H9 (cell line): ENCODE measurements at regions not wholly inside any gene's neighbourhood (a gene's known extent, or its start where the extent isn't known, plus 50 kb on each side); places are given as distances from the start of the nearest gene placed in this dataset.

Source experiments
- DNase-seq: peaks from one replicate; pipeline ENCODE4 v3.0.0-alpha.2; 2017
- H2AFZ ChIP-seq: one replicate; pipeline ENCODE4 v1.6.1; 2013; ENCODE audit warnings: mild to moderate bottlenecking, low read length, control low read depth, moderate library complexity
- H2AK5ac ChIP-seq: 2 replicates; pipeline ENCODE4 v1.6.1; 2013; ENCODE audit warnings: low read length, control low read depth, mixed read lengths; ENCODE audit not compliant: insufficient read length
- H2BK120ac ChIP-seq: one replicate; pipeline ENCODE4 v1.6.1; 2013; ENCODE audit warnings: low read depth, mild to moderate bottlenecking, low read length, control low read depth, inconsistent platforms; ENCODE audit not compliant: poor library complexity, severe bottlenecking
- H2BK12ac ChIP-seq: 2 replicates; pipeline ENCODE4 v1.6.1; 2013; ENCODE audit warnings: low read length, control low read depth, mixed read lengths, low read depth; ENCODE audit not compliant: insufficient read length
- H2BK15ac ChIP-seq: 2 replicates; pipeline ENCODE4 v1.6.1; 2013; ENCODE audit warnings: low read depth, low read length, control low read depth
- H2BK20ac ChIP-seq: one replicate; pipeline ENCODE4 v1.6.1; 2013; ENCODE audit warnings: low read depth, mild to moderate bottlenecking, low read length, control low read depth, inconsistent platforms; ENCODE audit not compliant: poor library complexity, severe bottlenecking
- H2BK5ac ChIP-seq: 2 replicates; pipeline ENCODE4 v1.6.1; 2013; ENCODE audit warnings: low read length, control low read depth, mixed read lengths; ENCODE audit not compliant: insufficient read length
- H3K14ac ChIP-seq: 2 replicates; pipeline ENCODE4 v1.6.1; 2013; ENCODE audit warnings: low read length, control low read depth; ENCODE audit not compliant: insufficient read depth
- H3K18ac ChIP-seq: 2 replicates; pipeline ENCODE4 v1.6.1; 2013; ENCODE audit warnings: low read depth, mild to moderate bottlenecking, mixed read lengths, low read length, control low read depth; ENCODE audit not compliant: insufficient read length
- H3K23ac ChIP-seq: 2 replicates; pipeline ENCODE4 v1.6.1; 2013; ENCODE audit warnings: low read length, control low read depth, mixed read lengths, low read depth; ENCODE audit not compliant: insufficient read length
- H3K23me2 ChIP-seq: 2 replicates; pipeline ENCODE4 v1.6.1; 2013; ENCODE audit warnings: low read depth, mild to moderate bottlenecking, mixed read lengths, low read length, control low read depth; ENCODE audit not compliant: insufficient read length, poor library complexity, severe bottlenecking
- H3K27ac ChIP-seq: 2 replicates; pipeline ENCODE4 v1.5.1; 2013; ENCODE audit warnings: low read length, control low read depth, mixed read lengths, low read depth; ENCODE audit not compliant: insufficient read length
- H3K27me3 ChIP-seq: 2 replicates; pipeline ENCODE4 v1.6.1; 2013; ENCODE audit warnings: low read length, control low read depth, inconsistent platforms; ENCODE audit not compliant: insufficient read depth
- H3K4ac ChIP-seq: 2 replicates; pipeline ENCODE4 v1.6.1; 2013; ENCODE audit warnings: low read depth, mild to moderate bottlenecking, control low read depth, inconsistent platforms, low read length, moderate library complexity
- H3K4me1 ChIP-seq: 2 replicates; pipeline ENCODE4 v1.6.1; 2013; ENCODE audit warnings: low read length, control low read depth, inconsistent platforms; ENCODE audit not compliant: insufficient read depth
- H3K4me2 ChIP-seq: 2 replicates; pipeline ENCODE4 v1.6.1; 2013; ENCODE audit warnings: low read length, control low read depth, mixed read lengths; ENCODE audit not compliant: insufficient read length, insufficient read depth
- H3K56ac ChIP-seq: 2 replicates; pipeline ENCODE4 v1.6.1; 2013; ENCODE audit warnings: low read depth, mild to moderate bottlenecking, mixed read lengths, low read length, control low read depth; ENCODE audit not compliant: insufficient read length
- H3K79me1 ChIP-seq: 2 replicates; pipeline ENCODE4 v1.6.1; 2013; ENCODE audit warnings: low read depth, mild to moderate bottlenecking, moderate library complexity, low read length, control low read depth, inconsistent platforms; ENCODE audit not compliant: insufficient read depth, poor library complexity, severe bottlenecking
- H3K79me2 ChIP-seq: 2 replicates; pipeline ENCODE4 v1.6.1; 2013; ENCODE audit warnings: low read length, control low read depth, inconsistent platforms; ENCODE audit not compliant: insufficient read depth
- H3K9ac ChIP-seq: 2 replicates; pipeline ENCODE4 v1.6.1; 2013; ENCODE audit warnings: low read length, control low read depth, mixed read lengths; ENCODE audit not compliant: insufficient read length; ENCODE audit errors: extremely low read depth
- H3K9me3 ChIP-seq: one replicate; pipeline ENCODE4 v1.6.1; 2013; ENCODE audit warnings: low read depth, low read length, inconsistent platforms; ENCODE audit not compliant: control insufficient read depth
- H3T11ph ChIP-seq: one replicate; pipeline ENCODE4 v1.6.1; 2013; ENCODE audit warnings: mild to moderate bottlenecking, low read length, control low read depth, inconsistent platforms
- H4K20me1 ChIP-seq: one replicate; pipeline ENCODE4 v1.6.1; 2013; ENCODE audit not compliant: control insufficient read depth, insufficient read length, insufficient read depth
- H4K5ac ChIP-seq: 2 replicates; pipeline ENCODE4 v1.6.1; 2013; ENCODE audit warnings: low read depth, mild to moderate bottlenecking, mixed read lengths, low read length, control low read depth; ENCODE audit not compliant: insufficient read length
- H4K8ac ChIP-seq: replicated peaks from 2 replicates; pipeline ENCODE4 v1.6.1; 2013; ENCODE audit warnings: low read length, control low read depth, mixed read lengths, low read depth; ENCODE audit not compliant: insufficient read length
- H4K91ac ChIP-seq: 2 replicates; pipeline ENCODE4 v1.6.1; 2013; ENCODE audit warnings: low read depth, mild to moderate bottlenecking, moderate library complexity, mixed read lengths, low read length, control low read depth; ENCODE audit not compliant: insufficient read length
- H3K27ac Mint-ChIP-seq, 3 experiments: 2 replicates in 2 of 3; 3 replicates in 1 of 3; pipeline ENCODE4 v1.8.0; 2020 to 2021; ENCODE audit warnings: mixed read lengths in 3 of 3, mild to moderate bottlenecking in 1 of 3, moderate library complexity in 1 of 3
- H3K27me3 Mint-ChIP-seq: 2 replicates; pipeline ENCODE4 v1.8.0; 2021; ENCODE audit warnings: low read depth, mild to moderate bottlenecking, moderate library complexity, mixed read lengths
- H3K36me3 Mint-ChIP-seq, 3 experiments: 2 replicates in 2 of 3; 3 replicates in 1 of 3; pipeline ENCODE4 v1.8.0; 2020 to 2021; ENCODE audit warnings: low read depth in 3 of 3, mixed read lengths in 3 of 3; ENCODE audit not compliant: insufficient read depth in 1 of 3
- H3K4me1 Mint-ChIP-seq, 2 experiments: 2 replicates each; pipeline ENCODE4 v1.8.0; 2020; ENCODE audit warnings: mixed read lengths in 2 of 2
- H3K4me3 Mint-ChIP-seq, 2 experiments: 2 replicates in 1 of 2; 3 replicates in 1 of 2; pipeline ENCODE4 v1.8.0; 2020 to 2021; ENCODE audit warnings: mild to moderate bottlenecking in 2 of 2, mixed read lengths in 2 of 2, moderate library complexity in 1 of 2
- H3K9me3 Mint-ChIP-seq, 2 experiments: 2 replicates in 1 of 2; 3 replicates in 1 of 2; pipeline ENCODE4 v1.8.0; 2020; ENCODE audit warnings: mild to moderate bottlenecking in 2 of 2, mixed read lengths in 2 of 2, moderate library complexity in 1 of 2
- CTCF ChIP-seq: fragments of 200-600 bp; sonication (generic); conservative IDR thresholded peaks from 3 replicates; pipeline ENCODE4 v1.8.0; 2021; ENCODE audit warnings: antibody characterized with exemption, mild to moderate bottlenecking
- WGBS: extraction: QIAGEN DNeasy Blood & Tissue Kit; methylation state at CpG from one replicate; pipeline ENCODE4 v1.1.7; 2013; ENCODE audit warnings: missing lambda C conversion rate, low lambda C conversion rate, mixed read lengths; ENCODE audit not compliant: insufficient read length; ENCODE audit errors: extremely low coverage; 5-methylcytosine and 5-hydroxymethylcytosine counted together

GRCh38 chr10:47073967-47074366, 162.7 kb downstream of the PTPN20 start:
- Mint-ChIP-seq H3K36me3 (no peaks in the 10 kb centered on the region), H3K4me1 (no peaks in the 10 kb centered on the region)
- no CpG with 5 or more reads among the region's 3 CpGs for WGBS

More at GRCh38 chr10:47073967-47074366, 162.7 kb downstream of the PTPN20 start:
- Histone ChIP-seq H3K27me3 (no peaks in the 10 kb centered on the region), H3K56ac (no peak overlapping the region), H4K8ac (no peak overlapping the region), H2AFZ (no peak overlapping the region), H3K14ac (no peak overlapping the region), H3K23me2 (no peaks in the 10 kb centered on the region), H3K9ac (no peak overlapping the region), H2BK12ac (no peak overlapping the region), H2BK5ac (no peak overlapping the region), H3K18ac (no peak overlapping the region), H3K4me1 (no peaks in the 10 kb centered on the region), H4K5ac (no peak overlapping the region), H2BK120ac (no peak overlapping the region), H3K23ac (no peak overlapping the region), H2BK20ac (no peak overlapping the region), H2AK5ac (no peak overlapping the region), H3K79me2 (no peaks in the 10 kb centered on the region), H3K4me2 (no peak overlapping the region), H3K27ac (no peak overlapping the region), H2BK15ac (no peak overlapping the region), H3K9me3 (no peaks in the 10 kb centered on the region), H3K4ac (no peak overlapping the region), H3T11ph (no peak overlapping the region), H3K79me1 (no peaks in the 10 kb centered on the region), H4K20me1 (no peaks in the 10 kb centered on the region), H4K91ac (no peak overlapping the region)
- H3K27ac Mint-ChIP-seq, result no peak overlapping the region
- TF ChIP-seq CTCF, result no peak
- no peaks in the 10 kb centered on the region for H3K9me3 Mint-ChIP-seq
- no peak for DNase-seq
- no peak overlapping the region for H3K4me3 Mint-ChIP-seq
- H3K27me3 Mint-ChIP-seq, result peaks cover 5% of the 10 kb centered on the region; the same call in 1 of the 2 replicates
